ENCODE measurements at regions not wholly inside any gene's neighbourhood (a gene's known extent, or its start where the extent isn't known, plus 50 kb on each side); places are given as distances from the start of the nearest gene placed in this dataset.

- TF ChIP-seq CTCF (CRISPR knock-in tag; IDR thresholded peaks at IDR 0.05) (no peak), MIXL1 (CRISPR knock-in tag; IDR thresholded peaks at IDR 0.05) (no peak), KDM4B (CRISPR knock-in tag; IDR thresholded peaks at IDR 0.05) (no peak), ZNF232 (CRISPR knock-in tag; IDR thresholded peaks at IDR 0.05; ENCODE audit: borderline replicate concordance) (no peak), CREB1 (IDR thresholded peaks at IDR 0.05) (no peak), CREB1 (CRISPR knock-in tag; IDR thresholded peaks at IDR 0.05) (no peak), CHD4 (IDR thresholded peaks at IDR 0.05; ENCODE audit: borderline replicate concordance, low read length) (no peak), POLR2AphosphoS5 (IDR thresholded peaks at IDR 0.05; ENCODE audit: low read depth, low read length) (no peak)
Measured at GRCh38 chr9:13412331-13412730, 132.8 kb upstream of the MPDZ start.
